NOMO-1 treated with DMSO at 0.1 percent for 48 hours (cell line): ENCODE measurements at regions not wholly inside any gene's neighbourhood (a gene's known extent, or its start where the extent isn't known, plus 50 kb on each side); places are given as distances from the start of the nearest gene placed in this dataset.

ENCODE experiments used
- DNase-seq: peaks from one replicate; lab custom pipeline; 2025; ENCODE audit not compliant: unreplicated experiment; lab: John Stamatoyannopoulos, UW

GRCh38 chr14:101189962-101190560 lies 286.5 kb upstream of the RTL1 start:
- DNase-seq: no peak

GRCh38 chr14:101191101-101191720 lies 287.7 kb upstream of the RTL1 start:
- DNase-seq: no peak

- no peak for DNase-seq
Measured at GRCh38 chr14:101191721-101192660, 288.5 kb upstream of the RTL1 start.

GRCh38 chr14:101192661-101193000 lies 289.1 kb upstream of the RTL1 start:
- DNase-seq: no peak

- DNase-seq: no peak
Measured at GRCh38 chr14:101193106-101193844, 289.8 kb upstream of the RTL1 start.

- no peak for DNase-seq
Measured at GRCh38 chr14:101193845-101194372, 290.4 kb upstream of the RTL1 start.

GRCh38 chr14:101194373-101195308 lies 291.1 kb upstream of the RTL1 start:
- DNase-seq: no peak

- no peak for DNase-seq
Measured at GRCh38 chr14:101195309-101195901, 291.9 kb upstream of the RTL1 start.

- DNase-seq: no peak
Measured at GRCh38 chr14:101196051-101196712, 292.7 kb upstream of the RTL1 start.

GRCh38 chr14:101196795-101197590 lies 293.5 kb upstream of the RTL1 start:
- no peak for DNase-seq

- DNase-seq: no peak
Measured at GRCh38 chr14:101197595-101198397, 294.3 kb upstream of the RTL1 start.

- DNase-seq: no peak
Measured at GRCh38 chr14:101198398-101199027, 295.0 kb upstream of the RTL1 start.

GRCh38 chr14:101199028-101199770 lies 295.7 kb upstream of the RTL1 start:
- DNase-seq: no peak

GRCh38 chr14:101200008-101200649 lies 296.6 kb upstream of the RTL1 start:
- no peak for DNase-seq

- no peak for DNase-seq
Measured at GRCh38 chr14:101200650-101201516, 297.4 kb upstream of the RTL1 start.
